ENCODE measurements at regions not wholly inside any gene's neighbourhood (a gene's known extent, or its start where the extent isn't known, plus 50 kb on each side); places are given as distances from the start of the nearest gene placed in this dataset.

DNA sequence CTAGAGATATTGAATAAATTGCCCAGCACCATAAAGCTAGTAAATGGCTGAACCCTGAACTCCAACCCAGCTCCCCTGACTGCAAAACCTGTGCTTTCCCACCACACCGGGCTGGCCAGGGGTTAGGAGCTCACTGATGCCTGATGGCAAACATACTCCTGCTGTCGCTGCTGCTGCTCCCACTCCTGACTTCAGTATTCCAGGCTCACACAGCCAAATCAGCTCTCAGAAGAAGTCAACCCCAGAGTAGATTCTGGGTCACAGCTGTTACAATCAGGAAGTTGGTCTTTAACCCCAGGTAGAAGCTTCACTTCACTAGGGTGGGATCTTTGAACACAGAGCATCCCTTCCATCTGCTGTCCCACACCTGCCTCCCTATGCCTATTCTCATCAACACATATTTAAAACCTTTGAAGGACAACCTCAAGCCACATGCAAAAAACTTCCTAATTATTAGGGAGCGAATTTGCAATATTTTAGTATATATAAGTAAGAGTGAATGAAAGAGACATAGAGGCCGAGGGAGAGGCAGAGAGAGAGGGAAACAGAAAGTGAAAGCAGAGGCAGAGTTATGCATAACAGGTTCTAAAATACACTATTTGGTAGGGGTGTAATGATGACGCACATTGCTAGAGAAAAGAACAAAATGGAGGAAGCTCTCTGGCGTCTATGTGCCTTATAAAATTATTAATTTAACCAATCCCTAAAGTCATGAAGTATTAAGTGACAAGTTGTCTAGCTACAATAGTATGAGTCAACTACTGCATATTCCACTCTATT is 99.4 kb upstream of the SERP2 start:
- Mint-ChIP-seq H3K9me3 (no peaks in the 10 kb centered on the region), H3K27ac (no peak overlapping the region), H3K4me3 (no peak overlapping the region), H3K4me1 (peaks cover 53% of the 10 kb centered on the region), H3K27me3 (ENCODE audit: low read depth, poor library complexity) (peaks cover 8% of the 10 kb centered on the region), H3K36me3 (ENCODE audit: low read depth) (no peaks in the 10 kb centered on the region)
- TF ChIP-seq, protein P1, sequence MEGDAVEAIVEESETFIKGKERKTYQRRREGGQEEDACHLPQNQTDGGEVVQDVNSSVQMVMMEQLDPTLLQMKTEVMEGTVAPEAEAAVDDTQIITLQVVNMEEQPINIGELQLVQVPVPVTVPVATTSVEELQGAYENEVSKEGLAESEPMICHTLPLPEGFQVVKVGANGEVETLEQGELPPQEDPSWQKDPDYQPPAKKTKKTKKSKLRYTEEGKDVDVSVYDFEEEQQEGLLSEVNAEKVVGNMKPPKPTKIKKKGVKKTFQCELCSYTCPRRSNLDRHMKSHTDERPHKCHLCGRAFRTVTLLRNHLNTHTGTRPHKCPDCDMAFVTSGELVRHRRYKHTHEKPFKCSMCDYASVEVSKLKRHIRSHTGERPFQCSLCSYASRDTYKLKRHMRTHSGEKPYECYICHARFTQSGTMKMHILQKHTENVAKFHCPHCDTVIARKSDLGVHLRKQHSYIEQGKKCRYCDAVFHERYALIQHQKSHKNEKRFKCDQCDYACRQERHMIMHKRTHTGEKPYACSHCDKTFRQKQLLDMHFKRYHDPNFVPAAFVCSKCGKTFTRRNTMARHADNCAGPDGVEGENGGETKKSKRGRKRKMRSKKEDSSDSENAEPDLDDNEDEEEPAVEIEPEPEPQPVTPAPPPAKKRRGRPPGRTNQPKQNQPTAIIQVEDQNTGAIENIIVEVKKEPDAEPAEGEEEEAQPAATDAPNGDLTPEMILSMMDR (IDR thresholded peaks at IDR 0.05), result no peak
- no peak for DNase-seq

- TF ChIP-seq, protein P1 (IDR thresholded peaks at IDR 0.05), result no peak
- Mint-ChIP-seq H3K27me3 (ENCODE audit: low read depth, poor library complexity) (peaks cover 8% of the 10 kb centered on the region), H3K27ac (no peak overlapping the region), H3K9me3 (no peaks in the 10 kb centered on the region), H3K4me3 (no peak overlapping the region), H3K36me3 (ENCODE audit: low read depth) (no peaks in the 10 kb centered on the region), H3K4me1 (peaks cover 53% of the 10 kb centered on the region)
- no peak for DNase-seq
Measured at GRCh38 chr13:44274771-44275205, 98.8 kb upstream of the SERP2 start.

- Mint-ChIP-seq H3K9me3 (no peaks in the 10 kb centered on the region), H3K27me3 (ENCODE audit: low read depth, poor library complexity) (peaks cover 8% of the 10 kb centered on the region), H3K27ac (no peak overlapping the region), H3K36me3 (ENCODE audit: low read depth) (no peaks in the 10 kb centered on the region), H3K4me3 (no peak overlapping the region), H3K4me1 (peaks cover 48% of the 10 kb centered on the region)
- TF ChIP-seq, protein P1 (IDR thresholded peaks at IDR 0.05), result no peak
- no peak for DNase-seq
Measured at GRCh38 chr13:44275381-44275780, 98.2 kb upstream of the SERP2 start.

DNA sequence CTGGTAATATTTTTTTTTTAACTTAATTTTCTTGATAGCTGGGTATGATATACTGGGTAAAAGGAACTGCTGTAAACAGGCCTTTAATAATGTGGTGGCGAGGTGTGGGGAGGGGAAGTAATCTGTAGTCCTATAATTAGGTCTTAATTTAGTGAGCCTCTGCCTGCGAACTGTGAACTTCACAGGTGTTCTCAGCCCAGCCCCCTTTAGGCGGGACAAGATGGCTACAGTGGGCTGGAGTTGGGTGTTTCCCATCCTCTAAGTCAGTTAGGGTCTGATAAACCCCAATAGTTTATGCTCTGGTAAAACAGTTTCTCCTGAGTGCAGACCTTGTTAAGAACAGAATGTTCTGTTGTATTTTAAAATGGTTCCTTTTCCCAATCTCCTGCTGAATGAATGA is 97.6 kb upstream of the SERP2 start:
- no peak overlapping the region for H3K4me3 Mint-ChIP-seq
- no peak overlapping the region for H3K27ac Mint-ChIP-seq
- peaks cover 8% of the 10 kb centered on the region for H3K27me3 Mint-ChIP-seq (ENCODE audit: low read depth, poor library complexity)
- TF ChIP-seq, protein P1 (IDR thresholded peaks at IDR 0.05), result no peak
- H3K36me3 Mint-ChIP-seq (ENCODE audit: low read depth), result no peaks in the 10 kb centered on the region
- no peak for DNase-seq
- peaks cover 43% of the 10 kb centered on the region for H3K4me1 Mint-ChIP-seq
- H3K9me3 Mint-ChIP-seq, result no peaks in the 10 kb centered on the region

GRCh38 chr13:44277459-44277858 is 96.2 kb upstream of the SERP2 start:
- no peak for DNase-seq
- Mint-ChIP-seq H3K27ac (no peak overlapping the region), H3K4me3 (no peak overlapping the region), H3K9me3 (no peaks in the 10 kb centered on the region), H3K27me3 (ENCODE audit: low read depth, poor library complexity) (peaks cover 8% of the 10 kb centered on the region), H3K4me1 (peaks cover 40% of the 10 kb centered on the region), H3K36me3 (ENCODE audit: low read depth) (no peaks in the 10 kb centered on the region)
- TF ChIP-seq, protein P1 (IDR thresholded peaks at IDR 0.05), result no peak

DNA sequence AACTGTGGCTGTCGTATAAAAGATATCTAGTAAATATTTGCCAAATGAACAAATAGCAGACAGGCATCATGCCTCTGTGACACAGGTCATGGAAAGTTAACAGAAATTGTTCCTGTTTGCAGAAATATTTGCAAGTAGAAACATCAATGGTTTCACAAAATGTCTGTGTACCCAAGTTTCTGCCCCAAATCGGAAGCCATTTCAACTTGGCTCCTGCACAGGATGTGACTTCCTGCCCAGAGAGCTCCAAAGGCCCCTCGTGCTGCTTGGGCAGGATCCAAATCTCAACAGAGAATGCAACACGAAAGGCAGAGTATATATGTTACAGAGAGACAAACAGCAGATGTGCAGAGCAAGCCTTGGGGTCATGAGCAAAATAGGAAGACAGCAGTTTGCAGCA is 95.5 kb upstream of the SERP2 start:
- Mint-ChIP-seq H3K36me3 (ENCODE audit: low read depth) (no peaks in the 10 kb centered on the region), H3K27me3 (ENCODE audit: low read depth, poor library complexity) (peaks cover 8% of the 10 kb centered on the region), H3K9me3 (no peaks in the 10 kb centered on the region), H3K4me1 (peaks cover 38% of the 10 kb centered on the region), H3K4me3 (no peak overlapping the region), H3K27ac (no peak overlapping the region)
- TF ChIP-seq, protein P1 (IDR thresholded peaks at IDR 0.05), result no peak
- DNase-seq, result no peak
